ENCODE measurements at regions not wholly inside any gene's neighbourhood (a gene's known extent, or its start where the extent isn't known, plus 50 kb on each side); places are given as distances from the start of the nearest gene placed in this dataset.

DNA sequence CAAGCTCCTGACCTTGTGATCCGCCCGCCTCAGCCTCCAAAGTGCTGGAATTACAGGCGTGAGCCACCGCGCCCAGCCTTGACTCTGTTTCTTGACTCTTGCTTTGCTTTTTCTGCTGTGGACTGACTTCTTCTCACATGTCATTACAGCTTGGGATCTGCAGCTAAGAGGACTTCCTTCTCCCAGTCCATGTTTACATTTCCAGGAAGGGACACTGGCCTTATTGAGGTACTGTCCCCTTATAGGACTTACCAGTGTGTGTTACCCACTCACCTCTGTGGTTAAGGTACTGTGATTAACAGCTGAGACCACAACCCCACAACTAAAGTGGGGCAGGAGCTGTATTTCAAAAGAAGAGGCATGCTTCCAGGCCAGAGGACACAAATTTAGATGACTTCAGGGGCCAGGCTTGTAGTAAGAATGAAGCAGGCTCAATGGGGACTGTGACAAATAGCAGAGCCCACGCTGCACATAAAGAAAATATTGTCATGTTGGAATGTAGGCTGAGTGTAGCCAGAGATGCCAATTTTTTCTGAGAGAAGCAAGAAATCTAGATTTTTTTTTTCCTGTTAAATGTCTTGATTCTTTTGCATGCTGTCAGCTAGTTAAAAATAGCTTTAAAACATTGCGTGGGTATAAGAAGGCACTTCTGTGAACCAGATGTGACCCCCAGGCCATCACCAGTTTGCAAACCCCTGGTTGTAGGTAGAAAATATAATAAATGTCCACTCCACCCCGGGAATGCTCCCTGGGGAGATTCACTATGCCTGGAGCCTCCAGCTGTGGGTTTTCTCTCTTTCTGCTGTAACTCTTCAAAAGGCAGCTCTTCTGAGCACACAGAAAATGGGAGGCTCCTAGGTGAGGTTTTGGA is 75.0 kb downstream of the PTPDC1 start:
- DNase-seq, result no peak

- DNase-seq, result no peak
These were observed 76.6 kb downstream of the PTPDC1 start for GRCh38 chr9:94160594-94161501.

- DNase-seq, result no peak
These were observed 77.4 kb downstream of the PTPDC1 start for GRCh38 chr9:94161673-94162072.

- no peak for DNase-seq
These were observed 80.7 kb downstream of the PTPDC1 start for GRCh38 chr9:94164806-94165549.

DNA sequence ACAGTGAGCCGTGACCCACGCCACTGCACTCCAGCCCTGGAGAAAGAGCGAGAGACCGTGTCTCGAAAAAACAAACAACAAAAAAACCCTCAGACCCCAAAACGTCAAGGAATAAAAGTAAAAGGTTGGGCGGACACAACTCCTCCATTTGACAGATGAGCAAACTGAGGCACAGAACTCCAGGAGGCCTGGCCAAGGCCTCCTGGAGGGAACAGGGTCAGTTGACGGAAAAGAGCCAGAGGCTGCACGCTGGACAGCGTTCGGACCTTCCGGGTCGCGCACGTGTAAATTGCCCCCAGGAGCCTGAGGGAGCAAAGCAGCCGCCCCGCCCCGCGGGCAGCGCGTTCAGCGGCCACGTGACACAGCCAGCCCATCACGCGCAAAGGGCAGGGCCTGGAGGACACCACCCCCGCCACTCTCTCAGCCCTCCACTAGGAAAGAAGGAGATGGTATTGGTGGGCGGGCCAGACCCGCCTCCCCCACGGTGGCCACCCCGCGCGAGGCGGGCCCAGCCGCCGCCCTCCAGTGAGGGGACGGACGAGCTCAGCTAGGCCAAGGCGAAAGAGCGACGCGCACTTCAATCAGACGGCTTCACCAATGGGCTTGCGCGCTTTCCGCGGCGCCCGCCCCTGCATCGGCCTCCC is 81.5 kb downstream of the PTPDC1 start:
- DNase-seq, result peak; percentile 95 to 97

GRCh38 chr9:94166236-94166975 is 82.1 kb downstream of the PTPDC1 start:
- DNase-seq, result peak; percentile 95 to 96

- DNase-seq, result no peak
These were observed 82.7 kb downstream of the PTPDC1 start for GRCh38 chr9:94166976-94167346.

GRCh38 chr9:94167376-94167890 is 83.2 kb downstream of the PTPDC1 start:
- no peak for DNase-seq

GRCh38 chr9:94168203-94169000 is 84.1 kb downstream of the PTPDC1 start:
- DNase-seq, result no peak

GRCh38 chr9:94169968-94170367 is 85.7 kb downstream of the PTPDC1 start:
- DNase-seq, result no peak

DNA sequence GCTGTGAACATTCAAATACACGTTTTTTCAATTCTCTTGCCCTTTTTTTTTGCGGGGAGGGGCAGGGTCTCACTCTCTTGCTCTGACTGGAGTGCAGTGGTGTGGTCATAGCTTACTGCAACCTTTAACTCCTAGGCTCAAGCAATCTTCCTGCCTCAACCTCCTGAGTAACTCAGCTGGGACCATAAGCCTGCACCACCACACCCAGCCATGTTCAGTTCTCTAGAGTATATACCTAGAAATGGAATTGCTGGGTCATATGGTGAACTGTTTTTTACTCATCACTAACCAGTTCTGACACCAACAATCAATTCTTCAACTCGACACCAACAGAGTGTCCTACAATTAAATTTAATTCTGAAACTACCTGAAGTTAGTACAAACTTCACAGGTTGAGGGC is 85.5 kb upstream of the ZNF169 start:
- DNase-seq, result no peak

DNA sequence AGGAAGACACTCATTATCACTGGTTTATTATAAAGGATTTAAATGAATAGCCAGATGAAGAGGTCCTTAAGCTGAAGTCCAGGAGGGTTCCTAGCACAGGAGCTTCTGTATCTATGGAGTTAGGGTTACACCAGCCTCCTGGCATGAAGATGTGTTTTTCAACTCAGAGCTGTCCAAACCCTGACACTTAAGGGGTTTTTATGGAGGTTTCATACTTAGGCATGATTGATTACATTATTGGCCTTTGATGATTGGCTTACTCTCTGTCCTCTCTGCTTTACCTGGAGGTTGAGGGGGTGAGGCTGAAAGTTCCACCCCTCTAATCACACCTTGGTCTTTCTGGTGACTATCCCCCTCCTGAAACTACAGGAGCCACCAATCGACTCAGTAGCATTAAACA is 84.9 kb upstream of the ZNF169 start:
- DNase-seq, result no peak

DNA sequence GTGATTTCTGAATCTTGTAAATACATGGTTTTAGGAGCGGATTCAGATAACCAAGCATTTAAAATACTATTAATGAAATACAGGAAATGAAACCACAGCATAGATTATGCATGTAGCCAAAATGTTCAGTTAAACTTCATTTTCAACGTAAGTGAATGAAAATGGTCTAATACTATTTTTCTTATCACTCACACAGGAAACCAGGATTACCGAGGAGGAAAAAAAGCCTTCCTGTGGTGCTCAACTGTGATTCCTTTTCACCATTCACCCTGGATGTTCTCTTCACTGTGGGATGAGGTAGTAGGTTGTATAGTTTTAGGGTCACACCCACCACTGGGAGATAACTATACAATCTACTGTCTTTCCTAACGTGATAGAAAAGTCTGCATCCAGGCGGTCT is 83.4 kb upstream of the ZNF169 start:
- no peak for DNase-seq

GRCh38 chr9:94176608-94177007 is 82.5 kb upstream of the ZNF169 start:
- no peak for DNase-seq

- DNase-seq, result no peak
These were observed 80.2 kb upstream of the ZNF169 start for GRCh38 chr9:94178927-94179326.

DNA sequence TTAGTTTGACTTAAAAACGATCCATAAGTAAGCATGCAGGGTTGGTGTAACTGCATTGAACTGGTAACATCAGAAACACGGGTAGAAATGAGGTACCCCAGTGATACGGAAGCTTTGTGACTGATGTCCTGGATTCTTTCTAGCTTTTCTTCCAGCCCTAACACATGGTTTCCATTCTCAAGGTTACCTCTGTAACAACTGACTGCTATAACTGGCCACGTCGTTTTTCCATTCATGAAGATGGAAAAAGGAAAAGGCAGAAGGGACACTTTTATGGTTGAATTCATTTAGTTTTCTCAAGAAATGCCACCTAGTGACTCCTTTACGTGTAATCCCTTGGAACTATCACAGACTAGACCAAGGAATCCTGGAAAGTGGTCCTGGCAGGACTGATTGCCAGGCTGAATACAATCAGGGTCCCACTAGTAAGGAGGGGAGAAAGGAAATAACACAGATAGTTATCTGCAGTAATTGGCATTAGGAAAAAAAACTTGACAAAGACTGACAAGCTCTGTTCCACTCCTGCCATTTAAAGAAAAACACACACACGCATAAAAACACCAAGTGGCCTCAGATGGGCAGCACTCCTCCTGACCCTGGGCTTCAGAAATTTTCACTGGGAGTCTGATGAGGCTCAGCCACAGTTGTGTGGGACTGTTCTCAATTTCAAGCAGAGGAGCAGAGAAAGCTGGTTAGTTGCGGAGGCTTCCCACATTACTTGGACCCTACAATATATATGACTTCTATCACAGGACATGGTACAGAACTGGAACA is 77.5 kb upstream of the ZNF169 start:
- DNase-seq, result no peak

DNA sequence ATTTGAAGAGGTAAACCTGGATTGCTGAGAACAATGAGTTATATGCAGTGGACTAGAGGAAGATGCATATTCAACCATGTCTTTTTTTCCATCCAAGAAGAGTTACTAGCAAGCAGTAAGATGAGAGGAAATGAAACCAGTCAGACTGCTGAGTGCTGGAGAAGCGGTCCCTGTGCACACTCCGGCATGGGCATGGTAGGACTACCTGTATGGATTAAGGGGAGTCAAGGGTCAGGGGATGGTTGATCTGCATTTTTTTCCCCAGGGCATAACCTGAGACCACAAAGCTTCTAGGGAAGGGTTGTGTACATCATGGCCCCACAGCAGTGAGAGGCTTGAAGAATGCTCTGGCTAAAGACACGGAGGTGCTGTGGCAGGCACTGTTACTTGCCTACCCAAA is 76.6 kb upstream of the ZNF169 start:
- no peak for DNase-seq

DNA sequence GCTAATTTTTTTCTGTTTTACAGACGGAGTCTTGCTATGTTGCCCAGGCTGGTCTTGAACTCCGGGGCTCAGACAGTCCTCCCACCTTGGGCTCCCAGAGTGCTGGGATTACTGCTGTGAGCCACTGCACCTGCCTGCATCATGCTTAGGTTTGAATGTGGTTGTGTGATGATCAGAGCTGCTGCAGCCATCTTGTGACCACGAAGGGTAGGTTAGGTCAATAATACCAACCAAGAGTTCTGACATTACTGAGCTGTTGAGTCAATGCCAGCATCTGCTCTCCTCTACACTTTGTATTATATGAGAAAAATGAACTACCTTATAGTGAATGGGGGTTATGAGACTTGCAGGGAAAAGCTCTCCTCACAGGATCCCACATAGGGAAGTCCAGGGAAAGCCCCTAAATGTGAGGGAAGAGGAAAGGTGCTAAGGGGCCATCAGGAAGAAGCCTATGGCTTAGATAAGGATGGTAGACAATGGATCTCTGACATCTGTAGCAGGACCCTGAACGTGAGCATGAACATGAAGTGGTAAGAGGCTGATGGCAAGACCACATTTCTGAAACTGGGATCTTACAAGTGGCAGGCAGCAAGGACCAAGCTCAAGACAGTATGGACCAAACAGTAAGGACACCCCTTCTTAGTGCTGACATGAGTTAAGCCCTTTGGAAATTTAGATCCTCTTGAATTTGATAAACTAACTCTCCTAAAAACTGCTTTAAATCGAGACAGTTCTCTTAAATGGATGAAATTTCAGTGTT is 75.7 kb upstream of the ZNF169 start:
- no peak for DNase-seq

- DNase-seq, result no peak
These were observed 70.9 kb upstream of the ZNF169 start for GRCh38 chr9:94188246-94188645.
